NCI-H1092 (cell line): ENCODE measurements at regions not wholly inside any gene's neighbourhood (a gene's known extent, or its start where the extent isn't known, plus 50 kb on each side); places are given as distances from the start of the nearest gene placed in this dataset.
"Not testable (repeated sequence)": the region's sequence is repeated elsewhere in the genome, so short reads cannot be mapped to it uniquely, and the experiment has no call there.

ENCODE experiments used
- DNase-seq: peaks from one replicate; lab custom pipeline; 2025; lab: John Stamatoyannopoulos, UW

- DNase-seq, result no peak
These were observed 854.7 kb downstream of the TBC1D22A start for GRCh38 chr22:47617186-47617585.

GRCh38 chr22:47616396-47617020 lies 854.1 kb downstream of the TBC1D22A start:
- no peak for DNase-seq

- no peak for DNase-seq
These were observed 852.6 kb downstream of the TBC1D22A start for GRCh38 chr22:47615051-47615450.

GRCh38 chr22:47613606-47614350 lies 851.3 kb downstream of the TBC1D22A start:
- DNase-seq, result no peak

GRCh38 chr22:47613181-47613580 lies 850.7 kb downstream of the TBC1D22A start:
- not testable (repeated sequence) for DNase-seq

GRCh38 chr22:47612311-47612910 lies 850.0 kb downstream of the TBC1D22A start:
- DNase-seq, result no peak

- DNase-seq, result no peak
These were observed 848.3 kb downstream of the TBC1D22A start for GRCh38 chr22:47610764-47611163.

GRCh38 chr22:47610281-47610680 lies 847.8 kb downstream of the TBC1D22A start:
- no peak for DNase-seq

GRCh38 chr22:47609653-47610052 lies 847.2 kb downstream of the TBC1D22A start:
- DNase-seq, result no peak

GRCh38 chr22:47608421-47608820 lies 846.0 kb downstream of the TBC1D22A start:
- no peak for DNase-seq

GRCh38 chr22:47607486-47607885 lies 845.0 kb downstream of the TBC1D22A start:
- DNase-seq, result no peak

GRCh38 chr22:47606426-47606825 lies 844.0 kb downstream of the TBC1D22A start:
- DNase-seq, result no peak

- no peak for DNase-seq
These were observed 843.4 kb downstream of the TBC1D22A start for GRCh38 chr22:47605886-47606285.

- no peak for DNase-seq
These were observed 843.0 kb downstream of the TBC1D22A start for GRCh38 chr22:47605441-47605840.

GRCh38 chr22:47604563-47604962 lies 842.1 kb downstream of the TBC1D22A start:
- DNase-seq, result no peak

GRCh38 chr22:47602732-47603131 lies 840.3 kb downstream of the TBC1D22A start:
- DNase-seq, result no peak

GRCh38 chr22:47601666-47602065 lies 839.2 kb downstream of the TBC1D22A start:
- no peak for DNase-seq

- no peak for DNase-seq
These were observed 838.6 kb downstream of the TBC1D22A start for GRCh38 chr22:47600791-47601625.

- DNase-seq, result no peak
These were observed 837.8 kb downstream of the TBC1D22A start for GRCh38 chr22:47600281-47600680.

GRCh38 chr22:47599753-47600152 lies 837.3 kb downstream of the TBC1D22A start:
- no peak for DNase-seq

- no peak for DNase-seq
These were observed 836.4 kb downstream of the TBC1D22A start for GRCh38 chr22:47598864-47599263.

- DNase-seq, result no peak
These were observed 834.6 kb downstream of the TBC1D22A start for GRCh38 chr22:47597041-47597440.
